ENCODE measurements at regions not wholly inside any gene's neighbourhood (a gene's known extent, or its start where the extent isn't known, plus 50 kb on each side); places are given as distances from the start of the nearest gene placed in this dataset.

DNA sequence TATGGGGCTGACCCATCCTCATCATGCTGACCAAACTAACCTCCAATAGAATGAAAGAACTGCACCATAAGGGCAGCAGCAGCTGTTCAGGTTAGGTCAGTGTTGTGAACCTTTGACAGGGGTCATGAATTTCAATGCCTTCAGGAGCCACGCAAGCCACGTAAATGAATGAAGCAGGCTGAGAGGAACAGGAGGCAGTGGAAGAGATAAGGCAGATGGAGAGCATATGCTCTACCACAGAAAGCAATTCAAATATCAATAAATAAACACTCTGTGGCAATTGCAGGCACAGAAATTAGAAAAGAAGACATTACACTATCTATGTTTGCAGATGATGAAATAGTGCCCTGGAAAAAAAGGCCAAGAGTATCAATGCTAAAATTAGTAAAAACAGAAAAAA lies 56.3 kb downstream of the SCG2 start:
- TF ChIP-seq RAD21 (CRISPR knock-in tag; IDR thresholded peaks at IDR 0.05) (no peak), TCF7 (IDR thresholded peaks at IDR 0.05; ENCODE audit: low read depth) (no peak), ZBTB7A (CRISPR knock-in tag; IDR thresholded peaks at IDR 0.05) (no peak), SRSF1 (optimal IDR thresholded peaks at IDR 0.05; ENCODE audit: low read depth, low read length) (no peak)
- TF ChIP-seq, protein P1, sequence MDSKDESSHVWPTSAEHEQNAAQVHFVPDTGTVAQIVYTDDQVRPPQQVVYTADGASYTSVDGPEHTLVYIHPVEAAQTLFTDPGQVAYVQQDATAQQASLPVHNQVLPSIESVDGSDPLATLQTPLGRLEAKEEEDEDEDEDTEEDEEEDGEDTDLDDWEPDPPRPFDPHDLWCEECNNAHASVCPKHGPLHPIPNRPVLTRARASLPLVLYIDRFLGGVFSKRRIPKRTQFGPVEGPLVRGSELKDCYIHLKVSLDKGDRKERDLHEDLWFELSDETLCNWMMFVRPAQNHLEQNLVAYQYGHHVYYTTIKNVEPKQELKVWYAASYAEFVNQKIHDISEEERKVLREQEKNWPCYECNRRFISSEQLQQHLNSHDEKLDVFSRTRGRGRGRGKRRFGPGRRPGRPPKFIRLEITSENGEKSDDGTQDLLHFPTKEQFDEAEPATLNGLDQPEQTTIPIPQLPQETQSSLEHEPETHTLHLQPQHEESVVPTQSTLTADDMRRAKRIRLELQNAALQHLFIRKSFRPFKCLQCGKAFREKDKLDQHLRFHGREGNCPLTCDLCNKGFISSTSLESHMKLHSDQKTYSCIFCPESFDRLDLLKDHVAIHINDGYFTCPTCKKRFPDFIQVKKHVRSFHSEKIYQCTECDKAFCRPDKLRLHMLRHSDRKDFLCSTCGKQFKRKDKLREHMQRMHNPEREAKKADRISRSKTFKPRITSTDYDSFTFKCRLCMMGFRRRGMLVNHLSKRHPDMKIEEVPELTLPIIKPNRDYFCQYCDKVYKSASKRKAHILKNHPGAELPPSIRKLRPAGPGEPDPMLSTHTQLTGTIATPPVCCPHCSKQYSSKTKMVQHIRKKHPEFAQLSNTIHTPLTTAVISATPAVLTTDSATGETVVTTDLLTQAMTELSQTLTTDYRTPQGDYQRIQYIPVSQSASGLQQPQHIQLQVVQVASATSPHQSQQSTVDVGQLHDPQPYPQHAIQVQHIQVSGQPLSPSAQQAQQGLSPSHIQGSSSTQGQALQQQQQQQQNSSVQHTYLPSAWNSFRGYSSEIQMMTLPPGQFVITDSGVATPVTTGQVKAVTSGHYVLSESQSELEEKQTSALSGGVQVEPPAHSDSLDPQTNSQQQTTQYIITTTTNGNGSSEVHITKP (CRISPR knock-in tag; IDR thresholded peaks at IDR 0.05; ENCODE audit: low read depth), result no peak

Measured in HepG2 (cell line).